HepG2 (cell line): ENCODE measurements at regions not wholly inside any gene's neighbourhood (a gene's known extent, or its start where the extent isn't known, plus 50 kb on each side); places are given as distances from the start of the nearest gene placed in this dataset.
"Not testable (repeated sequence)": the region's sequence is repeated elsewhere in the genome, so short reads cannot be mapped to it uniquely, and the experiment has no call there.

Experiments used
- EED ChIP-seq: sonication (generic); formaldehyde crosslinking; IDR thresholded peaks from 2 replicates; pipeline ENCODE4 v1.5.0; 2020; ENCODE audit warnings: mild to moderate bottlenecking, missing genetic modification reagents
- ESRRA ChIP-seq: sonication (generic); formaldehyde crosslinking; IDR thresholded peaks from 2 replicates; pipeline ENCODE4 v1.5.1; 2020; ENCODE audit warnings: mild to moderate bottlenecking, low read depth, missing genetic modification reagents
- ETV6 ChIP-seq: sonication (generic); formaldehyde crosslinking; conservative IDR thresholded peaks from 2 replicates; pipeline ENCODE4 v1.4.0; 2020; ENCODE audit warnings: missing genetic modification reagents
- EZH2 ChIP-seq: conservative IDR thresholded peaks from 2 replicates; pipeline ENCODE4 v1.6.1; 2012; ENCODE audit warnings: mild to moderate bottlenecking, low read depth, low read length, moderate library complexity
- KDM6A ChIP-seq: IDR thresholded peaks from 2 replicates; pipeline ENCODE4 v1.6.1; 2016; ENCODE audit warnings: low read depth
- MAX ChIP-seq: IDR thresholded peaks from 2 replicates; pipeline ENCODE4 v1.6.1; 2012; ENCODE audit warnings: inconsistent platforms
- MBD4 ChIP-seq: IDR thresholded peaks from 2 replicates; pipeline ENCODE4 v1.6.1; 2012; ENCODE audit warnings: low read length, inconsistent platforms, borderline replicate concordance
- SP1 ChIP-seq, 2 experiments: fragments of 450-650 bp in 1 of 2; sonication (generic) in 1 of 2; formaldehyde crosslinking in 1 of 2; IDR thresholded peaks; 2 replicates each; pipeline versions ENCODE4 v1.4.0 to v1.6.1; 2016 to 2020; ENCODE audit warnings: missing genetic modification reagents in 1 of 2
- ZBTB21 ChIP-seq: sonication (generic); formaldehyde crosslinking; IDR thresholded peaks from 2 replicates; pipeline ENCODE4 v1.4.0; 2020; ENCODE audit warnings: missing genetic modification reagents
- ZFP62 ChIP-seq: sonication (generic); formaldehyde crosslinking; IDR thresholded peaks from 2 replicates; pipeline ENCODE4 v1.4.0; 2020; ENCODE audit warnings: missing genetic modification reagents
- ZSCAN30 ChIP-seq: sonication (generic); formaldehyde crosslinking; IDR thresholded peaks from 2 replicates; pipeline ENCODE4 v1.5.0; 2020; ENCODE audit warnings: mild to moderate bottlenecking, missing genetic modification reagents

GRCh38 chr21:8194042-8194441, 2327.3 kb upstream of the TPTE start:
- not testable (repeated sequence) for TF ChIP-seq ZFP62 (CRISPR knock-in tag); ESRRA (CRISPR knock-in tag); ZSCAN30 (CRISPR knock-in tag); MBD4; ZBTB21; EZH2; EED (CRISPR knock-in tag); ETV6; MAX; SP1 (IDR thresholded peaks at IDR 0.05); SP1 (CRISPR knock-in tag; IDR thresholded peaks at IDR 0.05); KDM6A
